SK-N-SH (cell line): ENCODE measurements at regions not wholly inside any gene's neighbourhood (a gene's known extent, or its start where the extent isn't known, plus 50 kb on each side); places are given as distances from the start of the nearest gene placed in this dataset.

ENCODE experiments used
- CTCF ChIA-PET: fragments of 300-600, 350-600 bp; formaldehyde crosslinking; extraction: SDS; loops from one replicate; lab custom pipeline; 2021; lab: Yijun Ruan, JAX
- POLR2A ChIA-PET: fragments of 350-600 bp; sonication (Branson Sonifier 250); formaldehyde crosslinking; extraction: SDS; loops from one replicate; lab custom pipeline; 2020; ENCODE audit warnings: antibody characterized with exemption, inconsistent platforms; lab: Yijun Ruan, JAX
- DNase-seq: peaks from one replicate; pipeline ENCODE4 v3.0.0; 2012
- H2AFZ ChIP-seq: fragments of 200-600 bp; sonication (generic); 2 replicates; pipeline ENCODE4 v1.8.1; 2016; ENCODE audit warnings: antibody characterized with exemption, mild to moderate bottlenecking, low read depth
- H3F3A ChIP-seq: fragments of 200-600 bp; sonication (generic); replicated peaks from 2 replicates; pipeline ENCODE3; 2016; ENCODE audit warnings: antibody characterized with exemption, mild to moderate bottlenecking; ENCODE audit not compliant: insufficient read depth
- H3K27ac ChIP-seq, 2 experiments: fragments of 200-500 bp in 1 of 2; fragments of 200-600 bp in 1 of 2; sonication (Bioruptor generic) in 1 of 2; sonication (generic), shearing (Covaris generic) in 1 of 2; 2 replicates each; pipeline versions ENCODE4 v1.5.1 to v1.6.1; 2014 to 2016; ENCODE audit warnings: low read depth in 2 of 2, inconsistent platforms in 1 of 2, low read length in 1 of 2, mild to moderate bottlenecking in 1 of 2, mixed read lengths in 1 of 2
- H3K27me3 ChIP-seq: fragments of 200-600 bp; sonication (generic), shearing (Covaris generic); 2 replicates; pipeline ENCODE4 v1.6.1; 2016; ENCODE audit warnings: mixed run types; ENCODE audit not compliant: insufficient read depth
- H3K36me3 ChIP-seq, 2 experiments: fragments of 200-500 bp in 1 of 2; fragments of 200-600 bp in 1 of 2; sonication (Bioruptor generic) in 1 of 2; sonication (generic) in 1 of 2; replicated peaks in 1 of 2; 2 replicates each; pipeline versions ENCODE3 to v1.5.1; 2014 to 2016; ENCODE audit warnings: low read length in 1 of 2, mild to moderate bottlenecking in 1 of 2; ENCODE audit not compliant: insufficient read depth in 2 of 2, control insufficient read depth in 1 of 2
- H3K4me1 ChIP-seq, 2 experiments: fragments of 200-500 bp in 1 of 2; fragments of 200-600 bp in 1 of 2; sonication (Bioruptor generic) in 1 of 2; sonication (generic), shearing (Covaris generic) in 1 of 2; 2 replicates each; pipeline versions ENCODE4 v1.5.1 to v1.6.1; 2014 to 2016; ENCODE audit warnings: low read depth in 1 of 2, low read length in 1 of 2, mixed run types in 1 of 2; ENCODE audit not compliant: insufficient read depth in 2 of 2, control insufficient read depth in 1 of 2
- H3K4me2 ChIP-seq: fragments of 200-600 bp; sonication (generic), shearing (Covaris generic); 2 replicates; pipeline ENCODE4 v1.6.1; 2017; ENCODE audit warnings: mixed run types
- H3K4me3 ChIP-seq, 2 experiments: fragments of 200-500 bp in 1 of 2; fragments of 200-600 bp in 1 of 2; sonication (Bioruptor generic) in 1 of 2; sonication (generic), shearing (Covaris generic) in 1 of 2; 2 replicates each; pipeline versions ENCODE4 v1.5.1 to v1.8.1; 2014 to 2016; ENCODE audit warnings: low read depth in 2 of 2, inconsistent platforms in 1 of 2, low read length in 1 of 2, mild to moderate bottlenecking in 1 of 2, mixed read lengths in 1 of 2, moderate library complexity in 1 of 2
- H3K79me2 ChIP-seq: fragments of 200-600 bp; sonication (generic); 2 replicates; pipeline ENCODE4 v1.8.1; 2017; ENCODE audit warnings: mild to moderate bottlenecking; ENCODE audit not compliant: insufficient read depth
- H3K9ac ChIP-seq: fragments of 200-600 bp; sonication (generic); 2 replicates; pipeline ENCODE4 v1.6.1; 2017; ENCODE audit warnings: mixed run types
- H3K9me2 ChIP-seq: fragments of 200-600 bp; sonication (generic); 2 replicates; pipeline ENCODE4 v1.6.1; 2017; ENCODE audit warnings: mixed run types
- H3K9me3 ChIP-seq: fragments of 200-600 bp; sonication (generic); 2 replicates; pipeline ENCODE4 v1.6.1; 2017; ENCODE audit warnings: mixed run types, mild to moderate bottlenecking, moderate library complexity
- H4K20me1 ChIP-seq: fragments of 200-600 bp; sonication (generic); 2 replicates; pipeline ENCODE4 v1.6.1; 2017; ENCODE audit warnings: mild to moderate bottlenecking, mixed run types; ENCODE audit not compliant: insufficient read depth
- CHD2 ChIP-seq: fragments of 150-350 bp; IDR thresholded peaks from 2 replicates; pipeline ENCODE4 v1.6.1; 2018; ENCODE audit warnings: low read length; ENCODE audit not compliant: partially characterized antibody
- EP300 ChIP-seq, 2 experiments: IDR thresholded peaks; 2 replicates each; pipeline versions ENCODE4 v1.4.0 to v1.6.1; 2012; ENCODE audit warnings: borderline replicate concordance in 1 of 2, low read depth in 1 of 2, low read length in 1 of 2
- FOSL2 ChIP-seq: IDR thresholded peaks from 2 replicates; pipeline ENCODE4 v1.4.0; 2012; ENCODE audit warnings: low read depth, mild to moderate bottlenecking, moderate library complexity, borderline replicate concordance
- FOXJ3 ChIP-seq: sonication (generic); formaldehyde crosslinking; IDR thresholded peaks from 2 replicates; pipeline ENCODE4 v1.5.1; 2020; ENCODE audit warnings: mild to moderate bottlenecking, missing genetic modification reagents
- FOXM1 ChIP-seq: IDR thresholded peaks from 2 replicates; pipeline ENCODE4 v1.4.0; 2012; ENCODE audit warnings: low read depth, mild to moderate bottlenecking
- GABPA ChIP-seq: IDR thresholded peaks from 2 replicates; pipeline ENCODE4 v1.4.0; 2012; ENCODE audit warnings: low read depth, mild to moderate bottlenecking
- GATA2 ChIP-seq: sonication (generic); formaldehyde crosslinking; IDR thresholded peaks from 2 replicates; pipeline ENCODE4 v1.5.0; 2020; ENCODE audit warnings: mild to moderate bottlenecking, missing genetic modification reagents
- JUND ChIP-seq: IDR thresholded peaks from 2 replicates; pipeline ENCODE4 v1.4.0; 2012
- MEF2A ChIP-seq: IDR thresholded peaks from 2 replicates; pipeline ENCODE4 v1.4.0; 2012; ENCODE audit warnings: low read depth, borderline replicate concordance
- MXI1 ChIP-seq: IDR thresholded peaks from 2 replicates; pipeline ENCODE4 v1.6.1; 2012; ENCODE audit warnings: mild to moderate bottlenecking, low read depth, low read length, improper control_type of control experiment
- POLR2AphosphoS5 ChIP-seq: IDR thresholded peaks from 2 replicates; pipeline ENCODE4 v1.6.1; 2012; ENCODE audit warnings: low read depth, low read length
- RAD21 ChIP-seq: IDR thresholded peaks from 2 replicates; pipeline ENCODE4 v1.6.1; 2012; ENCODE audit warnings: mild to moderate bottlenecking, low read length
- RXRA ChIP-seq: IDR thresholded peaks from 2 replicates; pipeline ENCODE4 v1.4.0; 2012; ENCODE audit warnings: low read depth, mild to moderate bottlenecking, borderline replicate concordance
- SIN3A ChIP-seq: IDR thresholded peaks from 2 replicates; pipeline ENCODE4 v1.6.1; 2012; ENCODE audit warnings: low read depth, mild to moderate bottlenecking, low read length, moderate library complexity, borderline replicate concordance
- SMC3 ChIP-seq: IDR thresholded peaks from 2 replicates; pipeline ENCODE4 v1.6.1; 2012; ENCODE audit warnings: low read depth, low read length, improper control_type of control experiment
- TAF1 ChIP-seq: IDR thresholded peaks from 2 replicates; pipeline ENCODE4 v1.6.1; 2012; ENCODE audit warnings: low read depth, mild to moderate bottlenecking, low read length, moderate library complexity, borderline replicate concordance
- TCF12 ChIP-seq: IDR thresholded peaks from 2 replicates; pipeline ENCODE4 v1.4.0; 2012
- TEAD4 ChIP-seq: IDR thresholded peaks from 2 replicates; pipeline ENCODE4 v1.4.0; 2012; ENCODE audit warnings: mild to moderate bottlenecking, borderline replicate concordance; ENCODE audit not compliant: insufficient read depth
- WGBS: methylation state at CpG from one replicate; pipeline ENCODE4 v1.1.6; 2017; ENCODE audit warnings: low lambda C conversion rate; 5-methylcytosine and 5-hydroxymethylcytosine counted together
- TF ChIP-seq, protein P1 (sequence below): IDR thresholded peaks from 2 replicates; pipeline ENCODE4 v1.4.0; 2012; ENCODE audit warnings: low read depth, borderline replicate concordance
- TF ChIP-seq, protein P2 (sequence below): IDR thresholded peaks from 2 replicates; pipeline ENCODE4 v1.4.0; 2012; ENCODE audit warnings: low read depth, borderline replicate concordance
- TF ChIP-seq, protein P3 (sequence below): fragments of 150-350 bp; IDR thresholded peaks from 2 replicates; pipeline ENCODE4 v1.6.1; 2017; ENCODE audit warnings: antibody characterized with exemption, low read length, low read depth, borderline replicate concordance
- TF ChIP-seq, protein P4 (sequence below): IDR thresholded peaks from 2 replicates; pipeline ENCODE4 v1.4.0; 2012; ENCODE audit warnings: low read depth
- TF ChIP-seq, protein P5 (sequence below): IDR thresholded peaks from 2 replicates; pipeline ENCODE4; 2012
- TF ChIP-seq, protein P6 (sequence below): fragments of 150-350 bp; IDR thresholded peaks from 2 replicates; pipeline ENCODE4 v1.6.1; 2016; ENCODE audit warnings: mild to moderate bottlenecking, low read depth, low read length

DNA sequence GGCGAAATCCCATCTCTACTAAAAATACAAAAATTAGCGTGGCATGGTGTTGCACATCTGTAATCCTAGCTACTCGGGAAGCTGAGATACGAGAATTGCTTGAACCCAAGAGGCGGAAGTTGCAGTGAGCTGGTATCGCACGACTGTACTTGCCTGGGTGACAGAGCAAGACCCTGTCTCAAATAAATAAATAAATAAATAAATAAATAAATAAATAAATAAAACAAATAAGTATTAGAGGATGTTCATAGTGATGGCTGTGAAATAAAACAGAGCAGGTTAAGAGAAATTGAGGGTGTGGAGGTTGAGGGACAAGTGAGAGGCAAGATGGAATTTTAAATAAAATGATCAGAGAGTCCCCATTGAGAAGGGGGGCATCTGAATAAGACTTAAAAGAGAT is 124.7 kb upstream of the DST start (continued):
- TF ChIP-seq GATA2 (CRISPR knock-in tag), result no peak
- TF ChIP-seq SMC3, result no peak
- TF ChIP-seq RAD21, result no peak

DNA sequence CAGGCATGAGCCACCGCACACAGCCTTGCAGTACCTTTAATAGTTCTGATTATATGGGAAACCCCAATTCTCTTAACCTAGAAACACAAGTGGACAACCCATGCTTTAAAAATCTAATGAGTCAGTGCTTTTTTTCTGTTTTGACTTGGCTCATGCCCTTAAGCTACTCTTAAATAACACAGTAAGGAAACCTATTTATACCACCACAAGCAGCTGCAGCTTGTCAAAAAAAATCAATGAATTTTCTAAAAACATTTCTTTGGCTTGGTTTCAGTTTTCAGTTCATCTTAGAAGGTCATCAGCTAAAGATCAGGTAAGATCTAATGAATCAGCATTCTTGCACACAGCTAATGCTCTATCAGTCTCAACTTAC is 124.1 kb upstream of the DST start:
- Histone ChIP-seq H3K9me3 (no peaks in the 10 kb centered on the region), H4K20me1 (peaks cover 97% of the 10 kb centered on the region), H3K9ac (no peak overlapping the region), H3F3A (peaks cover 36% of the 10 kb centered on the region), H3K9me2 (no peaks in the 10 kb centered on the region), H3K36me3 (peaks cover 0 to 3% of the 10 kb centered on the region in 2 experiments), H3K27me3 (no peaks in the 10 kb centered on the region), H3K4me2 (peak overlapping the region; percentile 34; the same call in 1 of the 2 replicates), H2AFZ (no peak overlapping the region), H3K27ac (peak overlapping the region in 1 of 2 experiments; percentile 68; a peak in 1 of 4 replicates), H3K4me1 (peaks cover 5 to 49% of the 10 kb centered on the region in 2 experiments), H3K4me3 (no peak overlapping the region), H3K79me2 (peaks cover 100% of the 10 kb centered on the region)
- no peak for DNase-seq
- ChIA-PET CTCF (interaction anchor here (1.0 to 1.5 kb wide), 3 partner anchors 20 to 79 kb away, joined by 3 to 4 read pairs (median 3); no protein-coding TSS in a partner anchor), POLR2A (no interaction called here)
- 58% methylated on average over 1 of the region's 1 CpG for WGBS
- TF ChIP-seq FOSL2, result peak; percentile 63; the same call in 1 of the 2 replicates
- TF ChIP-seq CHD2, result no peak
- TF ChIP-seq, protein P1, sequence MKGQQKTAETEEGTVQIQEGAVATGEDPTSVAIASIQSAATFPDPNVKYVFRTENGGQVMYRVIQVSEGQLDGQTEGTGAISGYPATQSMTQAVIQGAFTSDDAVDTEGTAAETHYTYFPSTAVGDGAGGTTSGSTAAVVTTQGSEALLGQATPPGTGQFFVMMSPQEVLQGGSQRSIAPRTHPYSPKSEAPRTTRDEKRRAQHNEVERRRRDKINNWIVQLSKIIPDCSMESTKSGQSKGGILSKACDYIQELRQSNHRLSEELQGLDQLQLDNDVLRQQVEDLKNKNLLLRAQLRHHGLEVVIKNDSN, result no peak
- TF ChIP-seq RAD21, result no peak
- no peak for TF ChIP-seq SMC3
- TF ChIP-seq, protein P2, sequence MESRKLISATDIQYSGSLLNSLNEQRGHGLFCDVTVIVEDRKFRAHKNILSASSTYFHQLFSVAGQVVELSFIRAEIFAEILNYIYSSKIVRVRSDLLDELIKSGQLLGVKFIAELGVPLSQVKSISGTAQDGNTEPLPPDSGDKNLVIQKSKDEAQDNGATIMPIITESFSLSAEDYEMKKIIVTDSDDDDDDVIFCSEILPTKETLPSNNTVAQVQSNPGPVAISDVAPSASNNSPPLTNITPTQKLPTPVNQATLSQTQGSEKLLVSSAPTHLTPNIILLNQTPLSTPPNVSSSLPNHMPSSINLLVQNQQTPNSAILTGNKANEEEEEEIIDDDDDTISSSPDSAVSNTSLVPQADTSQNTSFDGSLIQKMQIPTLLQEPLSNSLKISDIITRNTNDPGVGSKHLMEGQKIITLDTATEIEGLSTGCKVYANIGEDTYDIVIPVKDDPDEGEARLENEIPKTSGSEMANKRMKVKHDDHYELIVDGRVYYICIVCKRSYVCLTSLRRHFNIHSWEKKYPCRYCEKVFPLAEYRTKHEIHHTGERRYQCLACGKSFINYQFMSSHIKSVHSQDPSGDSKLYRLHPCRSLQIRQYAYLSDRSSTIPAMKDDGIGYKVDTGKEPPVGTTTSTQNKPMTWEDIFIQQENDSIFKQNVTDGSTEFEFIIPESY, result peak; percentile 59; the same call in 1 of the 2 replicates
- TF ChIP-seq POLR2AphosphoS5, result peak; percentile 56; the same call in 1 of the 2 replicates
- no peak for TF ChIP-seq GABPA
- TF ChIP-seq, protein P3, sequence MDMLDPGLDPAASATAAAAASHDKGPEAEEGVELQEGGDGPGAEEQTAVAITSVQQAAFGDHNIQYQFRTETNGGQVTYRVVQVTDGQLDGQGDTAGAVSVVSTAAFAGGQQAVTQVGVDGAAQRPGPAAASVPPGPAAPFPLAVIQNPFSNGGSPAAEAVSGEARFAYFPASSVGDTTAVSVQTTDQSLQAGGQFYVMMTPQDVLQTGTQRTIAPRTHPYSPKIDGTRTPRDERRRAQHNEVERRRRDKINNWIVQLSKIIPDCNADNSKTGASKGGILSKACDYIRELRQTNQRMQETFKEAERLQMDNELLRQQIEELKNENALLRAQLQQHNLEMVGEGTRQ, result no peak
- TF ChIP-seq TCF12, result peak; percentile 95
- TF ChIP-seq RXRA, result peak; percentile 87
- no peak for TF ChIP-seq SIN3A
- TF ChIP-seq MXI1, result no peak
- peak; percentile 74 for TF ChIP-seq JUND
- TF ChIP-seq, protein P4, sequence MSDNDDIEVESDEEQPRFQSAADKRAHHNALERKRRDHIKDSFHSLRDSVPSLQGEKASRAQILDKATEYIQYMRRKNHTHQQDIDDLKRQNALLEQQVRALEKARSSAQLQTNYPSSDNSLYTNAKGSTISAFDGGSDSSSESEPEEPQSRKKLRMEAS, result peak; percentile 59; the same call in 1 of the 2 replicates
- TF ChIP-seq MEF2A, result peak; percentile 95
- TF ChIP-seq EP300 (IDR thresholded peaks at IDR 0.05; ENCODE audit: borderline replicate concordance in 1 of 2, low read depth in 1 of 2, low read length in 1 of 2), result peak; percentile 39 to 69; a peak in 2 of 4 replicates
- no peak for TF ChIP-seq TAF1
- peak; percentile 72 for TF ChIP-seq TEAD4
- TF ChIP-seq, protein P5, sequence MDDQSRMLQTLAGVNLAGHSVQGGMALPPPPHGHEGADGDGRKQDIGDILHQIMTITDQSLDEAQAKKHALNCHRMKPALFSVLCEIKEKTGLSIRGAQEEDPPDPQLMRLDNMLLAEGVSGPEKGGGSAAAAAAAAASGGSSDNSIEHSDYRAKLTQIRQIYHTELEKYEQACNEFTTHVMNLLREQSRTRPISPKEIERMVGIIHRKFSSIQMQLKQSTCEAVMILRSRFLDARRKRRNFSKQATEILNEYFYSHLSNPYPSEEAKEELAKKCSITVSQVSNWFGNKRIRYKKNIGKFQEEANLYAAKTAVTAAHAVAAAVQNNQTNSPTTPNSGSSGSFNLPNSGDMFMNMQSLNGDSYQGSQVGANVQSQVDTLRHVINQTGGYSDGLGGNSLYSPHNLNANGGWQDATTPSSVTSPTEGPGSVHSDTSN, result peak; percentile 85
- TF ChIP-seq, protein P6, sequence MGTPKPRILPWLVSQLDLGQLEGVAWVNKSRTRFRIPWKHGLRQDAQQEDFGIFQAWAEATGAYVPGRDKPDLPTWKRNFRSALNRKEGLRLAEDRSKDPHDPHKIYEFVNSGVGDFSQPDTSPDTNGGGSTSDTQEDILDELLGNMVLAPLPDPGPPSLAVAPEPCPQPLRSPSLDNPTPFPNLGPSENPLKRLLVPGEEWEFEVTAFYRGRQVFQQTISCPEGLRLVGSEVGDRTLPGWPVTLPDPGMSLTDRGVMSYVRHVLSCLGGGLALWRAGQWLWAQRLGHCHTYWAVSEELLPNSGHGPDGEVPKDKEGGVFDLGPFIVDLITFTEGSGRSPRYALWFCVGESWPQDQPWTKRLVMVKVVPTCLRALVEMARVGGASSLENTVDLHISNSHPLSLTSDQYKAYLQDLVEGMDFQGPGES, result no peak
- TF ChIP-seq FOXJ3, result no peak
- no peak; the same call in 1 of the 2 replicates for TF ChIP-seq FOXM1
